K562 (cell line): ENCODE measurements at regions not wholly inside any gene's neighbourhood (a gene's known extent, or its start where the extent isn't known, plus 50 kb on each side); places are given as distances from the start of the nearest gene placed in this dataset.

Experiments used
- HEY1 ChIP-seq: fragments of 250-450 bp; sonication (Bioruptor Pico); IDR thresholded peaks from 2 replicates; pipeline ENCODE4 v1.5.0; 2020; ENCODE audit warnings: mild to moderate bottlenecking, moderate library complexity, borderline replicate concordance
- PRPF4 ChIP-seq: fragments of 200-400 bp; formaldehyde crosslinking; IDR thresholded peaks from one replicate; pipeline ENCODE4 v1.6.1; 2017; ENCODE audit warnings: low read length, low read depth, mild to moderate bottlenecking; ENCODE audit not compliant: insufficient read depth, poor library complexity, severe bottlenecking
- SMAD2 ChIP-seq: fragments of 150-350 bp; IDR thresholded peaks from 2 replicates; pipeline ENCODE4 v1.6.1; 2014; ENCODE audit warnings: low read depth, mild to moderate bottlenecking, low read length
- SRSF9 ChIP-seq: fragments of 200-400 bp; formaldehyde crosslinking; IDR thresholded peaks from 2 replicates; pipeline ENCODE4 v1.6.1; 2017; ENCODE audit warnings: low read depth, low read length, borderline replicate concordance
- TBP ChIP-seq: optimal IDR thresholded peaks from 2 replicates; pipeline ENCODE3; 2011; ENCODE audit warnings: low read depth, low read length, improper control_type of control experiment
- VEZF1 ChIP-seq: fragments of 200-800 bp; sonication (Bioruptor generic); IDR thresholded peaks from 2 replicates; pipeline ENCODE4 v1.6.1; 2017; ENCODE audit warnings: missing genetic modification characterization, missing compliant biosample characterization
- ZFX ChIP-seq: sonication (generic); formaldehyde crosslinking; IDR thresholded peaks from 2 replicates; pipeline ENCODE4 v1.8.0; 2022; ENCODE audit warnings: mild to moderate bottlenecking, missing genetic modification reagents, moderate library complexity
- ZNF23 ChIP-seq: fragments of 250-450 bp; sonication (Bioruptor Pico); IDR thresholded peaks from 2 replicates; pipeline ENCODE4 v1.4.0; 2020; ENCODE audit warnings: mild to moderate bottlenecking
- TF ChIP-seq, protein P1 (sequence below): fragments of 450-650 bp; IDR thresholded peaks from 2 replicates; pipeline ENCODE4 v1.7.0; 2016; ENCODE audit warnings: borderline replicate concordance
- TF ChIP-seq, protein P2 (sequence below), 3 experiments: fragments of 200-800 bp in 1 of 3; fragments of 250-450 bp in 1 of 3; fragments of 450-650 bp in 1 of 3; sonication (Bioruptor Pico) in 1 of 3; sonication (Bioruptor generic) in 1 of 3; formaldehyde crosslinking in 1 of 3; IDR thresholded peaks; 2 replicates each; pipeline versions ENCODE4 v1.6.1 to v1.8.0; 2016 to 2022; ENCODE audit warnings: mild to moderate bottlenecking in 2 of 3, missing genetic modification characterization in 2 of 3, missing compliant biosample characterization in 1 of 3, moderate library complexity in 1 of 3

GRCh38 chr10:130352291-130352645 lies 216.1 kb downstream of the GLRX3 start (continued):
- TF ChIP-seq, protein P1, sequence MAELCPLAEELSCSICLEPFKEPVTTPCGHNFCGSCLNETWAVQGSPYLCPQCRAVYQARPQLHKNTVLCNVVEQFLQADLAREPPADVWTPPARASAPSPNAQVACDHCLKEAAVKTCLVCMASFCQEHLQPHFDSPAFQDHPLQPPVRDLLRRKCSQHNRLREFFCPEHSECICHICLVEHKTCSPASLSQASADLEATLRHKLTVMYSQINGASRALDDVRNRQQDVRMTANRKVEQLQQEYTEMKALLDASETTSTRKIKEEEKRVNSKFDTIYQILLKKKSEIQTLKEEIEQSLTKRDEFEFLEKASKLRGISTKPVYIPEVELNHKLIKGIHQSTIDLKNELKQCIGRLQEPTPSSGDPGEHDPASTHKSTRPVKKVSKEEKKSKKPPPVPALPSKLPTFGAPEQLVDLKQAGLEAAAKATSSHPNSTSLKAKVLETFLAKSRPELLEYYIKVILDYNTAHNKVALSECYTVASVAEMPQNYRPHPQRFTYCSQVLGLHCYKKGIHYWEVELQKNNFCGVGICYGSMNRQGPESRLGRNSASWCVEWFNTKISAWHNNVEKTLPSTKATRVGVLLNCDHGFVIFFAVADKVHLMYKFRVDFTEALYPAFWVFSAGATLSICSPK: no peak
- TF ChIP-seq TBP (no peak), VEZF1 (CRISPR knock-in tag) (no peak), ZNF23 (CRISPR knock-in tag) (no peak), ZFX (no peak), SMAD2 (no peak), HEY1 (CRISPR knock-in tag) (no peak), SRSF9 (no peak), PRPF4 (no peak)
- TF ChIP-seq, protein P2, sequence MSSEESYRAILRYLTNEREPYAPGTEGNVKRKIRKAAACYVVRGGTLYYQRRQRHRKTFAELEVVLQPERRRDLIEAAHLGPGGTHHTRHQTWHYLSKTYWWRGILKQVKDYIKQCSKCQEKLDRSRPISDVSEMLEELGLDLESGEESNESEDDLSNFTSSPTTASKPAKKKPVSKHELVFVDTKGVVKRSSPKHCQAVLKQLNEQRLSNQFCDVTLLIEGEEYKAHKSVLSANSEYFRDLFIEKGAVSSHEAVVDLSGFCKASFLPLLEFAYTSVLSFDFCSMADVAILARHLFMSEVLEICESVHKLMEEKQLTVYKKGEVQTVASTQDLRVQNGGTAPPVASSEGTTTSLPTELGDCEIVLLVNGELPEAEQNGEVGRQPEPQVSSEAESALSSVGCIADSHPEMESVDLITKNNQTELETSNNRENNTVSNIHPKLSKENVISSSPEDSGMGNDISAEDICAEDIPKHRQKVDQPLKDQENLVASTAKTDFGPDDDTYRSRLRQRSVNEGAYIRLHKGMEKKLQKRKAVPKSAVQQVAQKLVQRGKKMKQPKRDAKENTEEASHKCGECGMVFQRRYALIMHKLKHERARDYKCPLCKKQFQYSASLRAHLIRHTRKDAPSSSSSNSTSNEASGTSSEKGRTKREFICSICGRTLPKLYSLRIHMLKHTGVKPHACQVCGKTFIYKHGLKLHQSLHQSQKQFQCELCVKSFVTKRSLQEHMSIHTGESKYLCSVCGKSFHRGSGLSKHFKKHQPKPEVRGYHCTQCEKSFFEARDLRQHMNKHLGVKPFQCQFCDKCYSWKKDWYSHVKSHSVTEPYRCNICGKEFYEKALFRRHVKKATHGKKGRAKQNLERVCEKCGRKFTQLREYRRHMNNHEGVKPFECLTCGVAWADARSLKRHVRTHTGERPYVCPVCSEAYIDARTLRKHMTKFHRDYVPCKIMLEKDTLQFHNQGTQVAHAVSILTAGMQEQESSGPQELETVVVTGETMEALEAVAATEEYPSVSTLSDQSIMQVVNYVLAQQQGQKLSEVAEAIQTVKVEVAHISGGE (CRISPR knock-in tag; IDR thresholded peaks at IDR 0.05): no peak
